ENCODE measurements at regions not wholly inside any gene's neighbourhood (a gene's known extent, or its start where the extent isn't known, plus 50 kb on each side); places are given as distances from the start of the nearest gene placed in this dataset.

DNA sequence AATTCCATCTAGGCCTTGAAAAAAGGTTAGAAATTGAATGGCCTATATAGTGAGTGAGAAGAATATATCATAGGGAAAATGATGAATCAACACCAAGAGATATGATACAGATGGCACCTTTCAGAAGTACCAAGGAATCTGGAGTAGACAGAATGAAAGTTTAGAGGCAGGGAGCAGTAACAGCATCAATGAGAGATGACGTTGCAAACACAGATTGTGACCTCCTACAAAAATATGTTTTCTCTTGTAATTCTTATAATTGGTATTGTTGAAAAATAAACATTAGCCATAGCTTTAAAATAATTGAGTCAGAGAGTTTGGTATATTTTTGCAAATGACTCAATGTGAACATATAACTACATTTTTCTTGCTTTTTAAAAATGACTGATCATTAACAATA is 1223.1 kb upstream of the GJE1 start:
- TF ChIP-seq EZH2phosphoT487 (IDR thresholded peaks at IDR 0.05; ENCODE audit: low read depth, severe bottlenecking, unreplicated experiment), result no peak
- TF ChIP-seq, protein P1, sequence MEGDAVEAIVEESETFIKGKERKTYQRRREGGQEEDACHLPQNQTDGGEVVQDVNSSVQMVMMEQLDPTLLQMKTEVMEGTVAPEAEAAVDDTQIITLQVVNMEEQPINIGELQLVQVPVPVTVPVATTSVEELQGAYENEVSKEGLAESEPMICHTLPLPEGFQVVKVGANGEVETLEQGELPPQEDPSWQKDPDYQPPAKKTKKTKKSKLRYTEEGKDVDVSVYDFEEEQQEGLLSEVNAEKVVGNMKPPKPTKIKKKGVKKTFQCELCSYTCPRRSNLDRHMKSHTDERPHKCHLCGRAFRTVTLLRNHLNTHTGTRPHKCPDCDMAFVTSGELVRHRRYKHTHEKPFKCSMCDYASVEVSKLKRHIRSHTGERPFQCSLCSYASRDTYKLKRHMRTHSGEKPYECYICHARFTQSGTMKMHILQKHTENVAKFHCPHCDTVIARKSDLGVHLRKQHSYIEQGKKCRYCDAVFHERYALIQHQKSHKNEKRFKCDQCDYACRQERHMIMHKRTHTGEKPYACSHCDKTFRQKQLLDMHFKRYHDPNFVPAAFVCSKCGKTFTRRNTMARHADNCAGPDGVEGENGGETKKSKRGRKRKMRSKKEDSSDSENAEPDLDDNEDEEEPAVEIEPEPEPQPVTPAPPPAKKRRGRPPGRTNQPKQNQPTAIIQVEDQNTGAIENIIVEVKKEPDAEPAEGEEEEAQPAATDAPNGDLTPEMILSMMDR (IDR thresholded peaks at IDR 0.05; ENCODE audit: poor library complexity), result no peak
- no peak for TF ChIP-seq EZH2 (IDR thresholded peaks at IDR 0.05; ENCODE audit: borderline replicate concordance)

All from hepatocyte (in vitro differentiated cells).